ENCODE measurements at regions not wholly inside any gene's neighbourhood (a gene's known extent, or its start where the extent isn't known, plus 50 kb on each side); places are given as distances from the start of the nearest gene placed in this dataset.
"Not testable (repeated sequence)": the region's sequence is repeated elsewhere in the genome, so short reads cannot be mapped to it uniquely, and the experiment has no call there.

GRCh38 chr6:37580176-37580955, 80.7 kb upstream of the CCDC167 start:
- DNase-seq (ENCODE audit: low read depth), result peak; percentile 58
- in situ Hi-C loops (cut with HindIII; ENCODE audit: low pct_unique_long_range_greater_than_20kb, low sequenced_read_pairs), result no loop called here

DNA sequence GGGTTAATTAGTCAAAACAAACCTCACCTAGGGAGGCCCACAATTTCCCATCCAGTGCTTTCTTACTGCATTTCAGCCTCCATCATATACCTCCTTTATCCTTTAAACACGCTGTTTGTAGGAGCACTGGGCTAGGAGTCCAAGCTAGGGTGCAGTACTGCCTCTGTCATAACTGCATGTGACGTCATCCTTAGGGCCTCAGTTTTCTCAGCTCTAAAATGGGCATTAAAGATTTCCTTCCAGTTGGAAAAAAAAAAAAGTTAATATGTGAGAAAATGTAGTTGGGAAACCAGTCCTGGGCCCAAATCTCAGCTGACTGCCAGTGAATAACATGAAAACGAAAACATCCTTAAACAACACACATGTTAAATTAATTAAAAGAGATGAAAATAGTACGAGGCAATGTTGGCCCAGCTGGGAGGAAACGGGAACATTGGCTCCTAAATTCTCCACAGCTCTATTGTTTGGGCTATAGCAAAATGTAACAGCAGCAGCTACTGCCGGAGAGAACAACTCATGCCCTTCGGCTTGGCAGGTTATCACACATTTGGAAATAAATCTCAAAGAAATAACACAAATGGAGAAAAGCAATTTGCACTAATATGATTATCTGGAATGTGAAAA, 79.9 kb upstream of the CCDC167 start:
- in situ Hi-C loops (cut with HindIII; ENCODE audit: low pct_unique_long_range_greater_than_20kb, low sequenced_read_pairs), result no loop called here

GRCh38 chr6:37578104-37578503, 78.4 kb upstream of the CCDC167 start:
- in situ Hi-C loops (cut with HindIII; ENCODE audit: low pct_unique_long_range_greater_than_20kb, low sequenced_read_pairs), result no loop called here
- peak; percentile 34 for DNase-seq (ENCODE audit: low read depth)

More for the DNA sequence above, 79.9 kb upstream of the CCDC167 start:
- no peak for DNase-seq (ENCODE audit: low read depth)

GRCh38 chr6:37576336-37576737, 76.6 kb upstream of the CCDC167 start:
- in situ Hi-C loops (cut with HindIII; ENCODE audit: low pct_unique_long_range_greater_than_20kb, low sequenced_read_pairs), result no loop called here
- peak; percentile 90 for DNase-seq (ENCODE audit: low read depth)

- no peak for DNase-seq (ENCODE audit: low read depth)
- in situ Hi-C loops (cut with HindIII; ENCODE audit: low pct_unique_long_range_greater_than_20kb, low sequenced_read_pairs), result no loop called here
Measured at GRCh38 chr6:37575221-37575620, 75.5 kb upstream of the CCDC167 start.

- DNase-seq (ENCODE audit: low read depth), result no peak
- in situ Hi-C loops (cut with HindIII; ENCODE audit: low pct_unique_long_range_greater_than_20kb, low sequenced_read_pairs), result no loop called here
Measured at GRCh38 chr6:37572334-37572733, 72.6 kb upstream of the CCDC167 start.

DNA sequence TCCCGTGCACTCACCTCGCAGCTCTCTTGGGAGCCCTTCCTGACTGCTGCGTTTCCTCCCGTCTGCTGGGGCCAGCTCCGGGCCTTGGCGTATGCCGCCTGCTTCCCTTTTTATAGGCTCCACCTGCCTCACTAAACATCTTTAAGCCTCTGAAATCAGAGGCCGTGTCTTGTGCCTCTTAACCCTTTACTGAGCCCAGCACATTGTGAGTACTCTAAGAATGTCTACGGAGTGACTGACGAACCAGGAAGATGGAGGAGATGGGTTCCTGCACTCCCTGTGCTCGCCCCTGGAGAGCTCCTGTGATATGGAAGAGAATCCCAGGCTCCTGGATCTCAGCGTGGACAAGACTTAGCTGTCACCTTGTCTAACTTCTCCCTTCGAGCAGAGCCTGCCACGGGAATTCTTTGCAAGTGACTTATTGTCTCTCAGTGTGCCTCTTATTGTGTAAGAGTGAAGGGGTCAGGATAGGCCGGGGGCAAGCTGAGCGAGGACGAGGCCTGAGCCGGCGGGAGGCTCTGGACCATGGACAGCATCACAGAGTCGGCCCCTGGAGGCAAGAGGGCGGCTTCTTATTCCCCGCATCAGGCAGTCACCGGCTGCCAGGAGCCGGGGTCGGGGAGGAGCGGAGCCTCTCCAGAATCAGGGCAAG, 70.9 kb upstream of the CCDC167 start:
- no peak for DNase-seq (ENCODE audit: low read depth)
- in situ Hi-C loops (cut with HindIII; ENCODE audit: low pct_unique_long_range_greater_than_20kb, low sequenced_read_pairs), result no loop called here

- in situ Hi-C loops (cut with HindIII; ENCODE audit: low pct_unique_long_range_greater_than_20kb, low sequenced_read_pairs), result loop anchor here (10.0 kb wide), 1 partner anchor 55 kb away; no protein-coding TSS in a partner anchor
- no peak for DNase-seq (ENCODE audit: low read depth)
Measured at GRCh38 chr6:37569743-37570481, 70.2 kb upstream of the CCDC167 start.

DNA sequence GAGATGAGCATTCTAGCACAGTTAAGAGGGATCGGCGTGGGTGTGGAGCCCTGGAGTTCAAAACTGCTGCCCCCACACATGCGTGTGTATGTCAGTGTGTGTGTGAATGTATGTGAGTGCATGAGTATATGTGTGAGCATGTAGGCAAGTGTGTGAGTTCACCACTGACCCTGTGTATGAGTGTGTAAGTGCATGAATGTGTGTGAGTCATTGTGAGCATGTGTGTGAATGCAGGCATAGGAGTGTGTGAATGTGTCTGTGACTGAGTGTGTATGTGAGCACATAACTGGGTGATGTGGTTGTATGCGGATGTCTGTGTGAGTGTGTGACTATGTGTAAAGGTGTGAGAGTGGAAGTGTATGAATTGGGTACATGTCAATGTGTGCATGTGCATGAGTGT, 69.6 kb upstream of the CCDC167 start:
- DNase-seq (ENCODE audit: low read depth), result no peak
- in situ Hi-C loops (cut with HindIII; ENCODE audit: low pct_unique_long_range_greater_than_20kb, low sequenced_read_pairs), result loop anchor here (10.0 kb wide), 1 partner anchor 55 kb away; no protein-coding TSS in a partner anchor

DNA sequence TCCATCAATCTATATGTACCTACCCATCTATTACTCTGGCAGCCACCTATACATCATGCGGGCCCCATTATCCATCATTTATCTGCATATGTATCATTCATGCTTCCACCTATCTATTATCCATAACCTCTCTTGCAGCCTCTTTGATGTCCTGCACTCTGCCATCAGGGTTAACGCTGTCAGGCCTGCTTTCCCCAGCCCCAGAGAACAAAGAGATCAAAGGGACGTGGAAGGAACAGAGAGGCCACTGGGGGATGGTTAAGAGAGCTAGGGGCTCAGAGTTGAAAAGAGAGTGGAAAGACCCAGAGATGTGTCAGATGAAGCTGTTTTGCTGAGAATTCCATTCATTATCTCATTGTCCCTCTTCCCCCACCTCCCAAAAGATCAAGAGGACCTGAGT, 67.3 kb upstream of the CCDC167 start:
- no peak for DNase-seq (ENCODE audit: low read depth)
- in situ Hi-C loops (cut with HindIII; ENCODE audit: low pct_unique_long_range_greater_than_20kb, low sequenced_read_pairs), result loop anchor here (10.0 kb wide), 1 partner anchor 58 kb away; no protein-coding TSS in a partner anchor

GRCh38 chr6:37566111-37566949, 66.6 kb upstream of the CCDC167 start:
- no peak for DNase-seq (ENCODE audit: low read depth)
- in situ Hi-C loops (cut with HindIII; ENCODE audit: low pct_unique_long_range_greater_than_20kb, low sequenced_read_pairs), result loop anchor here (10.0 kb wide), 1 partner anchor 58 kb away; no protein-coding TSS in a partner anchor

GRCh38 chr6:37565267-37566110, 65.8 kb upstream of the CCDC167 start:
- no peak for DNase-seq (ENCODE audit: low read depth)
- in situ Hi-C loops (cut with HindIII; ENCODE audit: low pct_unique_long_range_greater_than_20kb, low sequenced_read_pairs), result loop anchor here (10.0 kb wide), 1 partner anchor 59 kb away; no protein-coding TSS in a partner anchor

DNA sequence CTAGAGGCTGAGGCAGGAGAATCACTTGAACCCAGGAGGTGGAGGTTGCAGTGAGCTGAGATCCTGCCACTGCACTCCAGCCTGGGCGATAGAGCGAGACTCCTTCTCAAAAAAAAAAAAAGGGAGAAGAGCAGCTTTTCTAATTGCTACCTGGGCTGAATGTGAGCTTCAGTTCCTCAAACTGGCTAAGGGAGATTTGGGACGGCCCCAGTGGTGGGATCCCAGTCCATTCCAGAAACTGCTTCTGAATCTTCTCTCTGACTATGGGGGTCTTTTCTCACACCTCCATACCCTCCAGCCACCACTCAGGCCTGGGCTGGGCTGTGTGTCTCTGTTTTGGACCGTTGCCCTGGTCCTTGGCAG, 63.2 kb upstream of the CCDC167 start:
- DNase-seq (ENCODE audit: low read depth), result not testable (repeated sequence)
- in situ Hi-C loops (cut with HindIII; ENCODE audit: low pct_unique_long_range_greater_than_20kb, low sequenced_read_pairs), result loop anchor here (10.0 kb wide), 1 partner anchor 62 kb away; no protein-coding TSS in a partner anchor

GRCh38 chr6:37561361-37561760, 61.7 kb upstream of the CCDC167 start:
- no peak for DNase-seq (ENCODE audit: low read depth)
- in situ Hi-C loops (cut with HindIII; ENCODE audit: low pct_unique_long_range_greater_than_20kb, low sequenced_read_pairs), result loop anchor here (10.0 kb wide), 1 partner anchor 63 kb away; no protein-coding TSS in a partner anchor

DNA sequence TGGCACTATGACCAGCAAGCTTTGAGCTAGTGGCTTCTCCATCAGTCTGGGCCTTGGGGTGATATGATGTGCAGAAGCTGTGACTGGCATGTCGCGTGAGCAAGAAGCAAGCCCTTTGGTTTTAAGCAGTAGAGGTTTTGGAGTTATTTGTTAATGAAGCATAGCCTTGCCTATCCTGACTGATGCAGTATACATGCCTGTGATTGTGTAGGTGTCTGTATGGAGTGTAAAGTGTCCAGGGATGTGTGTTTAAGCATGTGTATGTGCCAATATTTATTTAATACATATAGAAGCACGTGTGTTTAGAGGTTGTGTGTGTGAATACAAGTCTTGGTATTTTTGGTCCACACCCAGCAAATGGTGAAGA, 61.0 kb upstream of the CCDC167 start:
- in situ Hi-C loops (cut with HindIII; ENCODE audit: low pct_unique_long_range_greater_than_20kb, low sequenced_read_pairs), result loop anchor here (10.0 kb wide), 1 partner anchor 64 kb away; no protein-coding TSS in a partner anchor

DNA sequence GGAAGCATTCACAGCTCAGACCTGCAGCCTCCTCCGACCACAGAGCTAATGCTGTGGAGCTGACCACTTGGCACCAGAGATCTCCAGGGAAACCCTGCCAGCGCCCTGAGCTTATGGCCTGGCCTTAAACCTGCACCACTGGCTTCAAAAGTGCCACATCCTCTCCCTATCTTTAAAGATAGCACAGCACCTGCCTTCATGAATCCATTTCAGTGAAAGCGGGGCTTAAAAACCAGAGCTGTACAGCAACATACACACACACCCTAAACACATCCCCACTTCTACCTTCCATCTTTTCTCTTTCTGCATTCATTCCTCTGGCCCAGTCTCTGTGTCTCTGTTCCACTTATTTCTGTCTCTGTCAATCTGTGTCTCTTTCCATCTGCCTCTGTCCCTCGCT, 59.8 kb upstream of the CCDC167 start:
- in situ Hi-C loops (cut with HindIII; ENCODE audit: low pct_unique_long_range_greater_than_20kb, low sequenced_read_pairs), result no loop called here
- no peak for DNase-seq (ENCODE audit: low read depth)

More for the DNA sequence above, 61.0 kb upstream of the CCDC167 start:
- no peak for DNase-seq (ENCODE audit: low read depth)

GRCh38 chr6:37559050-37559449, 59.4 kb upstream of the CCDC167 start:
- DNase-seq (ENCODE audit: low read depth), result no peak
- in situ Hi-C loops (cut with HindIII; ENCODE audit: low pct_unique_long_range_greater_than_20kb, low sequenced_read_pairs), result no loop called here
